ENCODE measurements at regions not wholly inside any gene's neighbourhood (a gene's known extent, or its start where the extent isn't known, plus 50 kb on each side); places are given as distances from the start of the nearest gene placed in this dataset.

DNA sequence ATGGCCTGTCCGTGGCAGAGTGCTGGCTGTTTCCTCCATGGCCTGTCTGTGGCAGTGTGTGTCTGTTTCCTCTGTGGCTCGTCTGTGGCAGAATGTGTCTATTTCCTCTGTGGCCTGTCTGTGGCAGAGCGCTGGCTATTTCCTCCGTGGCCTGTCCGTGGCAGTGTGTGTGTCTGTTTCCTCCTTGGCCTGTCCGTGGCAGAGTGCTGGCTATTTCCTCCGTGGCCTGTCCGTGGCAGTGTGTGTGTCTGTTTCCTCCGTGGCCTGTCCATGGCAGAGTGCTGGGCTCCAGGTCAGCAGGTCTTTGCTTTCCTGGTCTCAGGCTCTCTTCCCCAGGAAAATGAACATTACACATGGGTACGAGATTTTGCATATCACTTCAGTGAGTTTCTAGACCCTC lies 138.4 kb upstream of the IPO9 start:
- no TSS peak for BruUV-seq (replicated peaks)
- DNase-seq (ENCODE audit: low spot score) = no peak
- Histone ChIP-seq H3K4me1 (ENCODE audit: insufficient read depth, low read length, poor library complexity, severe bottlenecking) (peaks cover 8% of the 10 kb centered on the region), H3K4me3 (ENCODE audit: low read depth, low read length, poor library complexity, severe bottlenecking) (no peak overlapping the region), H3K27me3 (replicated peaks; ENCODE audit: insufficient read depth, low read depth, low read length, poor library complexity) (no peaks in the 10 kb centered on the region), H3K36me3 (ENCODE audit: insufficient read depth, low read length, poor library complexity, severe bottlenecking) (no peaks in the 10 kb centered on the region), H3K9me3 (ENCODE audit: low read depth, low read length, poor library complexity, severe bottlenecking) (no peaks in the 10 kb centered on the region), H3K27ac (ENCODE audit: low read depth, low read length, poor library complexity, severe bottlenecking) (no peak overlapping the region)
- intact Hi-C loops (cut with micrococcal nuclease; ENCODE audit: unreplicated experiment) = no loop called here
- ChIA-PET POLR2A (ENCODE audit: low non-redundant PET) (interaction anchor here (0.5 kb wide), 1 partner anchor 15 kb away, joined by 3 read pairs; no protein-coding TSS in a partner anchor), CTCF (no interaction called here)
- TF ChIP-seq, protein P1, sequence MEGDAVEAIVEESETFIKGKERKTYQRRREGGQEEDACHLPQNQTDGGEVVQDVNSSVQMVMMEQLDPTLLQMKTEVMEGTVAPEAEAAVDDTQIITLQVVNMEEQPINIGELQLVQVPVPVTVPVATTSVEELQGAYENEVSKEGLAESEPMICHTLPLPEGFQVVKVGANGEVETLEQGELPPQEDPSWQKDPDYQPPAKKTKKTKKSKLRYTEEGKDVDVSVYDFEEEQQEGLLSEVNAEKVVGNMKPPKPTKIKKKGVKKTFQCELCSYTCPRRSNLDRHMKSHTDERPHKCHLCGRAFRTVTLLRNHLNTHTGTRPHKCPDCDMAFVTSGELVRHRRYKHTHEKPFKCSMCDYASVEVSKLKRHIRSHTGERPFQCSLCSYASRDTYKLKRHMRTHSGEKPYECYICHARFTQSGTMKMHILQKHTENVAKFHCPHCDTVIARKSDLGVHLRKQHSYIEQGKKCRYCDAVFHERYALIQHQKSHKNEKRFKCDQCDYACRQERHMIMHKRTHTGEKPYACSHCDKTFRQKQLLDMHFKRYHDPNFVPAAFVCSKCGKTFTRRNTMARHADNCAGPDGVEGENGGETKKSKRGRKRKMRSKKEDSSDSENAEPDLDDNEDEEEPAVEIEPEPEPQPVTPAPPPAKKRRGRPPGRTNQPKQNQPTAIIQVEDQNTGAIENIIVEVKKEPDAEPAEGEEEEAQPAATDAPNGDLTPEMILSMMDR (conservative IDR thresholded peaks at IDR 0.05; ENCODE audit: low read depth, low read length) = no peak
- TF ChIP-seq EZH2 (IDR thresholded peaks at IDR 0.05; ENCODE audit: borderline replicate concordance, low read depth, low read length, poor library complexity, severe bottlenecking) = no peak

GRCh38 chr1:201691716-201692554 lies 137.0 kb upstream of the IPO9 start:
- H3K27me3 ChIP-seq (replicated peaks; ENCODE audit: insufficient read depth, low read depth, low read length, poor library complexity) = no peaks in the 10 kb centered on the region
- H3K9me3 ChIP-seq (ENCODE audit: low read depth, low read length, poor library complexity, severe bottlenecking) = no peaks in the 10 kb centered on the region
- no peak for DNase-seq (ENCODE audit: low spot score)
- no TSS peak for BruUV-seq (replicated peaks)
- CTCF ChIA-PET = interaction anchor here (1.0 kb wide), 1 partner anchor 18 kb away, joined by 3 read pairs; no protein-coding TSS in a partner anchor
- intact Hi-C loops (cut with micrococcal nuclease; ENCODE audit: unreplicated experiment) = no loop called here
- H3K27ac ChIP-seq (ENCODE audit: low read depth, low read length, poor library complexity, severe bottlenecking) = no peak overlapping the region
- H3K4me3 ChIP-seq (ENCODE audit: low read depth, low read length, poor library complexity, severe bottlenecking) = no peak overlapping the region
- H3K36me3 ChIP-seq (ENCODE audit: insufficient read depth, low read length, poor library complexity, severe bottlenecking) = no peaks in the 10 kb centered on the region
- no peak for TF ChIP-seq EZH2 (IDR thresholded peaks at IDR 0.05; ENCODE audit: borderline replicate concordance, low read depth, low read length, poor library complexity, severe bottlenecking)
- TF ChIP-seq, protein P1 (conservative IDR thresholded peaks at IDR 0.05; ENCODE audit: low read depth, low read length) = no peak
- POLR2A ChIA-PET (ENCODE audit: low non-redundant PET) = no interaction called here
- H3K4me1 ChIP-seq (ENCODE audit: insufficient read depth, low read length, poor library complexity, severe bottlenecking) = peaks cover 1% of the 10 kb centered on the region

DNA sequence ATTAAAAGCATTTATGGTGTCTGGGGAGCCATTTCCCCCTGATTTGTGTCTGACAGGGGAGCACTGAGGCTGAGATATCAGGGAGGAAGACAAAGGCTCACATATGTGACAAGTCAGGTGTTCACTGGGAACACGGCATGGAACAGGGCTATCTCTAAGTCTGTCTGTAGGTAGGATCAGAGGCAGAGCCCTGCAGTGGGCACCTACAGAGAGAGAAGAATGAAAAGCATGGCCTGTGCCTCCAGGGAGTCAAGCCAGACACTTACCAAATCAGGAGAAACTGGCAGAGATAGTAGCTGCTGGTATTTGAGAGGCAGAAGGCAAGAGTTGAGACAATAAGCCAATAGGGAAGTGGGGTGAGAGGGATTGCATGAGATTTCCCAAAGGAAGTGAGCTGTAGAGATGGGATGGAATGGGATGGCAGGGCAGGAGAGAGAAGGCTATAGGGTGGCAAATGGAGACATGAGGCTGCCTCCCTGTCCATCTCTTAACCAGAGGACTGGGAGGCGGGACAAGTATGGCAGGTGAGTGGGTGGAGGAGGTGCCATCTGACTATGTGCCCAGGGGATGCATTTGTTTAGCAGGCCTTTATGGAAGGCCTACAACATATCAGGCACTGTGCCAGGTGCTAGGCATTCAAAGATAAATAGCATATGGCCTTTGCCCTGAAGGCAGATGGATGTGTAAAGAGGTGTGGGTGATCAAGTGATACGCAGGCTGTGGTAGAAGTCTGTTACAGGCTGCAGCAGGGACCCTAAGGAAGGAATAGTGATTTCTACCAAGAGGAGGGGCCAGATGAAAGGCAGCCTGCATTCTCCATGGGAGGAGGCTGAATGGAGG lies 136.2 kb upstream of the IPO9 start:
- no peak for DNase-seq (ENCODE audit: low spot score)
- POLR2A ChIA-PET (ENCODE audit: low non-redundant PET) = no interaction called here
- H3K27ac ChIP-seq (ENCODE audit: low read depth, low read length, poor library complexity, severe bottlenecking) = no peak overlapping the region
- H3K27me3 ChIP-seq (replicated peaks; ENCODE audit: insufficient read depth, low read depth, low read length, poor library complexity) = no peaks in the 10 kb centered on the region
- H3K9me3 ChIP-seq (ENCODE audit: low read depth, low read length, poor library complexity, severe bottlenecking) = no peaks in the 10 kb centered on the region
- H3K4me1 ChIP-seq (ENCODE audit: insufficient read depth, low read length, poor library complexity, severe bottlenecking) = no peaks in the 10 kb centered on the region
- intact Hi-C loops (cut with micrococcal nuclease; ENCODE audit: unreplicated experiment) = no loop called here
- H3K4me3 ChIP-seq (ENCODE audit: low read depth, low read length, poor library complexity, severe bottlenecking) = no peak overlapping the region
- CTCF ChIA-PET = interaction anchor here (1.0 kb wide), 1 partner anchor 17 kb away, joined by 3 read pairs; no protein-coding TSS in a partner anchor
- no peaks in the 10 kb centered on the region for H3K36me3 ChIP-seq (ENCODE audit: insufficient read depth, low read length, poor library complexity, severe bottlenecking)
- BruUV-seq (replicated peaks) = no TSS peak
- no peak for TF ChIP-seq EZH2 (IDR thresholded peaks at IDR 0.05; ENCODE audit: borderline replicate concordance, low read depth, low read length, poor library complexity, severe bottlenecking)
- TF ChIP-seq, protein P1 (conservative IDR thresholded peaks at IDR 0.05; ENCODE audit: low read depth, low read length) = no peak
